Fibroblast of villous mesenchyme (primary cell): ENCODE measurements at regions not wholly inside any gene's neighbourhood (a gene's known extent, or its start where the extent isn't known, plus 50 kb on each side); places are given as distances from the start of the nearest gene placed in this dataset.

Experiments used
- DNase-seq: peaks from one replicate; pipeline ENCODE4 v3.0.0-alpha.2; 2010; ENCODE audit warnings: low read depth
- H3K4me3 ChIP-seq: 2 replicates; pipeline ENCODE4 v1.5.1; 2011; ENCODE audit warnings: low read depth, mild to moderate bottlenecking, low read length
- TF ChIP-seq, protein P1 (sequence below): IDR thresholded peaks from 2 replicates; pipeline ENCODE4 v1.5.1; 2012; ENCODE audit warnings: low read depth, mild to moderate bottlenecking, low read length; ENCODE audit not compliant: insufficient read depth

DNA sequence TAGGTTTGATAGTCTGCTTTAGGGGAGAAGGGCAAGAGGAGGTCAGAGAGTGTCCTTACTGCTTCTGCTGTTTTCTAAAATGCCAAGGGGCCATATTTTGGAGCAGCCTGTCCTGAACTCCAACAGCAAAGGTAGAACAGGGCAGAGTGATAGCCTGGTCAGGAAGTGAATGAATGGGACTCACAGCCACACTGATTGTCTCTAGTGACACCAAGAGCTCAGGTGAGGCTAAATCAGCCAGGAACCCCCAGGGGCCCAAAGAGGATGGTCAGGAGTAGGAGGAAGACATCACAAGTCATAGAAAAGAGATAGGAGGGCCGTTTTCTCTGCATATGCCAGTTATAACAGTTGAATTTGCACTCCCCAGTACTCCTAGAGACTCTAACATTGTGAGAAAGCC is 97.4 kb upstream of the DUSP10 start:
- no peak for DNase-seq
- TF ChIP-seq, protein P1, sequence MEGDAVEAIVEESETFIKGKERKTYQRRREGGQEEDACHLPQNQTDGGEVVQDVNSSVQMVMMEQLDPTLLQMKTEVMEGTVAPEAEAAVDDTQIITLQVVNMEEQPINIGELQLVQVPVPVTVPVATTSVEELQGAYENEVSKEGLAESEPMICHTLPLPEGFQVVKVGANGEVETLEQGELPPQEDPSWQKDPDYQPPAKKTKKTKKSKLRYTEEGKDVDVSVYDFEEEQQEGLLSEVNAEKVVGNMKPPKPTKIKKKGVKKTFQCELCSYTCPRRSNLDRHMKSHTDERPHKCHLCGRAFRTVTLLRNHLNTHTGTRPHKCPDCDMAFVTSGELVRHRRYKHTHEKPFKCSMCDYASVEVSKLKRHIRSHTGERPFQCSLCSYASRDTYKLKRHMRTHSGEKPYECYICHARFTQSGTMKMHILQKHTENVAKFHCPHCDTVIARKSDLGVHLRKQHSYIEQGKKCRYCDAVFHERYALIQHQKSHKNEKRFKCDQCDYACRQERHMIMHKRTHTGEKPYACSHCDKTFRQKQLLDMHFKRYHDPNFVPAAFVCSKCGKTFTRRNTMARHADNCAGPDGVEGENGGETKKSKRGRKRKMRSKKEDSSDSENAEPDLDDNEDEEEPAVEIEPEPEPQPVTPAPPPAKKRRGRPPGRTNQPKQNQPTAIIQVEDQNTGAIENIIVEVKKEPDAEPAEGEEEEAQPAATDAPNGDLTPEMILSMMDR = no peak
- no peak overlapping the region for H3K4me3 ChIP-seq

DNA sequence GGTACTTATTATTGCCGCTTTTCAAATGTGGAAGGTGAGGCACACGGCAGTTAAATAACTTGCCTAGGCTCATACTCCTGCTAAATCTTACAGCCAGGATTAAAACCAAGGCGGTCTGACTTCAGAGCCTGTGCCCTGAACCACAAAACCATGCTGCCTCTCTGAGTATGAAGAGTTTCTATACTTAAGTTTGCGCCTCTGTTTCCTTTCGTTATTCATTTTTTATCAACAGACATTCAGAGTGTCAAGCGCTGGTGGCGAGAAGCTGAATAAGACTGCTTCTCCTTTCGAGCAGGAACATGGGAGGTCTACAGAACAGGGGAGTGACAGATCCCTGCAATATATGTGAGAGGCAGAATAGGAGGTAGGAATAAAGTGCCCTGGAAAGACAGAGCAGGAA is 96.0 kb upstream of the DUSP10 start:
- TF ChIP-seq, protein P1 = no peak
- no peak for DNase-seq
- no peak overlapping the region for H3K4me3 ChIP-seq

- no peak overlapping the region for H3K4me3 ChIP-seq
- TF ChIP-seq, protein P1 = no peak
- DNase-seq = no peak
These were observed 93.0 kb upstream of the DUSP10 start for GRCh38 chr1:221834698-221835513.

DNA sequence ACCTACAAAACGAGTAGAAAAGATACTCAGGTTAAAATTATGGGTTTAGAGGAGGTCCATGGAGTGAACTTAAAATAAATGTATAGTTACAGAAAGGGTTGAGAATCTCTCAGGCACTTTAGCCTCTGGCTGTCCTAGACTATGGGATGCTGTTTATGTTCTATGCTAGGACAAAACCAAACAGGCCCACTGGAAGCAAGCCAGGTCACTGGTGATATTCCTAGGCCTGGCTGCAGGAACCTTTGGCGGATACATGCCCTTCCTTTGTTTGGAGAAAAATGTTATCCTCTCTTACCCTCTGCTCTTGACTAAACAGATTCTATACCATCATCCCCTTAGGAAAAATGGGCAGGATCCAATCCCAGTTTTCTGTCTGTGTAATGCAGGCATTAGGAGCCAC is 90.7 kb upstream of the DUSP10 start:
- DNase-seq = peak; percentile 17
- no peak overlapping the region for H3K4me3 ChIP-seq
- TF ChIP-seq, protein P1 = no peak

DNA sequence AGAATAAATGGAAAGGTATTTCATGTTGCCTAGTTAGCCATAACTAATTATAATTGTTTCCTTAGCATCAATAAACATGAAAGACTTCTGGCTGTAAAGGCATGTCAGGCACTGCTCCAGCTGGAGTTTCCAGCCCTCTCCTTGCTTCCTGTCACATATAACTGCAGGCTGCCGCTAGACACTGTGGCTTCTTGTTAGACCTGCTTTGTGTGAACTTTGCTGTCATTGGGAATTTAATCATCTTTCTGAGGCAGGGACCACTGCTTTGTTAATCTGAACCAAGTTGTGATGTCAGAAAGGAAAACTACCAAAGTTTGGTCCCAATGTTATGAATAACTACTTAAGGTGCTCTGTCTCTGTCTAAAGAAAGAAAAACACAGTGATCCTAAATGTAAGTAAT is 90.3 kb upstream of the DUSP10 start:
- H3K4me3 ChIP-seq = no peak overlapping the region
- no peak for DNase-seq
- TF ChIP-seq, protein P1 = no peak

GRCh38 chr1:221829327-221830015 is 87.6 kb upstream of the DUSP10 start:
- peak; percentile 90 for DNase-seq
- TF ChIP-seq, protein P1 = no peak
- no peak overlapping the region for H3K4me3 ChIP-seq
